H9 (cell line): ENCODE measurements at regions not wholly inside any gene's neighbourhood (a gene's known extent, or its start where the extent isn't known, plus 50 kb on each side); places are given as distances from the start of the nearest gene placed in this dataset.

Experiments
- DNase-seq: peaks from one replicate; pipeline ENCODE4 v3.0.0-alpha.2; 2017
- H2AFZ ChIP-seq: one replicate; pipeline ENCODE4 v1.6.1; 2013; ENCODE audit warnings: mild to moderate bottlenecking, low read length, control low read depth, moderate library complexity
- H2AK5ac ChIP-seq: 2 replicates; pipeline ENCODE4 v1.6.1; 2013; ENCODE audit warnings: low read length, control low read depth, mixed read lengths; ENCODE audit not compliant: insufficient read length
- H2BK120ac ChIP-seq: one replicate; pipeline ENCODE4 v1.6.1; 2013; ENCODE audit warnings: low read depth, mild to moderate bottlenecking, low read length, control low read depth, inconsistent platforms; ENCODE audit not compliant: poor library complexity, severe bottlenecking
- H2BK12ac ChIP-seq: 2 replicates; pipeline ENCODE4 v1.6.1; 2013; ENCODE audit warnings: low read length, control low read depth, mixed read lengths, low read depth; ENCODE audit not compliant: insufficient read length
- H2BK15ac ChIP-seq: 2 replicates; pipeline ENCODE4 v1.6.1; 2013; ENCODE audit warnings: low read depth, low read length, control low read depth
- H2BK20ac ChIP-seq: one replicate; pipeline ENCODE4 v1.6.1; 2013; ENCODE audit warnings: low read depth, mild to moderate bottlenecking, low read length, control low read depth, inconsistent platforms; ENCODE audit not compliant: poor library complexity, severe bottlenecking
- H2BK5ac ChIP-seq: 2 replicates; pipeline ENCODE4 v1.6.1; 2013; ENCODE audit warnings: low read length, control low read depth, mixed read lengths; ENCODE audit not compliant: insufficient read length
- H3K14ac ChIP-seq: 2 replicates; pipeline ENCODE4 v1.6.1; 2013; ENCODE audit warnings: low read length, control low read depth; ENCODE audit not compliant: insufficient read depth
- H3K18ac ChIP-seq: 2 replicates; pipeline ENCODE4 v1.6.1; 2013; ENCODE audit warnings: low read depth, mild to moderate bottlenecking, mixed read lengths, low read length, control low read depth; ENCODE audit not compliant: insufficient read length
- H3K23ac ChIP-seq: 2 replicates; pipeline ENCODE4 v1.6.1; 2013; ENCODE audit warnings: low read length, control low read depth, mixed read lengths, low read depth; ENCODE audit not compliant: insufficient read length
- H3K23me2 ChIP-seq: 2 replicates; pipeline ENCODE4 v1.6.1; 2013; ENCODE audit warnings: low read depth, mild to moderate bottlenecking, mixed read lengths, low read length, control low read depth; ENCODE audit not compliant: insufficient read length, poor library complexity, severe bottlenecking
- H3K27ac ChIP-seq: 2 replicates; pipeline ENCODE4 v1.5.1; 2013; ENCODE audit warnings: low read length, control low read depth, mixed read lengths, low read depth; ENCODE audit not compliant: insufficient read length
- H3K27me3 ChIP-seq: 2 replicates; pipeline ENCODE4 v1.6.1; 2013; ENCODE audit warnings: low read length, control low read depth, inconsistent platforms; ENCODE audit not compliant: insufficient read depth
- H3K4ac ChIP-seq: 2 replicates; pipeline ENCODE4 v1.6.1; 2013; ENCODE audit warnings: low read depth, mild to moderate bottlenecking, control low read depth, inconsistent platforms, low read length, moderate library complexity
- H3K4me1 ChIP-seq: 2 replicates; pipeline ENCODE4 v1.6.1; 2013; ENCODE audit warnings: low read length, control low read depth, inconsistent platforms; ENCODE audit not compliant: insufficient read depth
- H3K4me2 ChIP-seq: 2 replicates; pipeline ENCODE4 v1.6.1; 2013; ENCODE audit warnings: low read length, control low read depth, mixed read lengths; ENCODE audit not compliant: insufficient read length, insufficient read depth
- H3K56ac ChIP-seq: 2 replicates; pipeline ENCODE4 v1.6.1; 2013; ENCODE audit warnings: low read depth, mild to moderate bottlenecking, mixed read lengths, low read length, control low read depth; ENCODE audit not compliant: insufficient read length
- H3K79me1 ChIP-seq: 2 replicates; pipeline ENCODE4 v1.6.1; 2013; ENCODE audit warnings: low read depth, mild to moderate bottlenecking, moderate library complexity, low read length, control low read depth, inconsistent platforms; ENCODE audit not compliant: insufficient read depth, poor library complexity, severe bottlenecking
- H3K79me2 ChIP-seq: 2 replicates; pipeline ENCODE4 v1.6.1; 2013; ENCODE audit warnings: low read length, control low read depth, inconsistent platforms; ENCODE audit not compliant: insufficient read depth
- H3K9ac ChIP-seq: 2 replicates; pipeline ENCODE4 v1.6.1; 2013; ENCODE audit warnings: low read length, control low read depth, mixed read lengths; ENCODE audit not compliant: insufficient read length; ENCODE audit errors: extremely low read depth
- H3K9me3 ChIP-seq: one replicate; pipeline ENCODE4 v1.6.1; 2013; ENCODE audit warnings: low read depth, low read length, inconsistent platforms; ENCODE audit not compliant: control insufficient read depth
- H3T11ph ChIP-seq: one replicate; pipeline ENCODE4 v1.6.1; 2013; ENCODE audit warnings: mild to moderate bottlenecking, low read length, control low read depth, inconsistent platforms
- H4K20me1 ChIP-seq: one replicate; pipeline ENCODE4 v1.6.1; 2013; ENCODE audit not compliant: control insufficient read depth, insufficient read length, insufficient read depth
- H4K5ac ChIP-seq: 2 replicates; pipeline ENCODE4 v1.6.1; 2013; ENCODE audit warnings: low read depth, mild to moderate bottlenecking, mixed read lengths, low read length, control low read depth; ENCODE audit not compliant: insufficient read length
- H4K8ac ChIP-seq: replicated peaks from 2 replicates; pipeline ENCODE4 v1.6.1; 2013; ENCODE audit warnings: low read length, control low read depth, mixed read lengths, low read depth; ENCODE audit not compliant: insufficient read length
- H4K91ac ChIP-seq: 2 replicates; pipeline ENCODE4 v1.6.1; 2013; ENCODE audit warnings: low read depth, mild to moderate bottlenecking, moderate library complexity, mixed read lengths, low read length, control low read depth; ENCODE audit not compliant: insufficient read length
- H3K27ac Mint-ChIP-seq, 3 experiments: 2 replicates in 2 of 3; 3 replicates in 1 of 3; pipeline ENCODE4 v1.8.0; 2020 to 2021; ENCODE audit warnings: mixed read lengths in 3 of 3, mild to moderate bottlenecking in 1 of 3, moderate library complexity in 1 of 3
- H3K27me3 Mint-ChIP-seq: 2 replicates; pipeline ENCODE4 v1.8.0; 2021; ENCODE audit warnings: low read depth, mild to moderate bottlenecking, moderate library complexity, mixed read lengths
- H3K36me3 Mint-ChIP-seq, 3 experiments: 2 replicates in 2 of 3; 3 replicates in 1 of 3; pipeline ENCODE4 v1.8.0; 2020 to 2021; ENCODE audit warnings: low read depth in 3 of 3, mixed read lengths in 3 of 3; ENCODE audit not compliant: insufficient read depth in 1 of 3
- H3K4me1 Mint-ChIP-seq, 2 experiments: 2 replicates each; pipeline ENCODE4 v1.8.0; 2020; ENCODE audit warnings: mixed read lengths in 2 of 2
- H3K4me3 Mint-ChIP-seq, 2 experiments: 2 replicates in 1 of 2; 3 replicates in 1 of 2; pipeline ENCODE4 v1.8.0; 2020 to 2021; ENCODE audit warnings: mild to moderate bottlenecking in 2 of 2, mixed read lengths in 2 of 2, moderate library complexity in 1 of 2
- H3K9me3 Mint-ChIP-seq, 2 experiments: 2 replicates in 1 of 2; 3 replicates in 1 of 2; pipeline ENCODE4 v1.8.0; 2020; ENCODE audit warnings: mild to moderate bottlenecking in 2 of 2, mixed read lengths in 2 of 2, moderate library complexity in 1 of 2
- CTCF ChIP-seq: fragments of 200-600 bp; sonication (generic); conservative IDR thresholded peaks from 3 replicates; pipeline ENCODE4 v1.8.0; 2021; ENCODE audit warnings: antibody characterized with exemption, mild to moderate bottlenecking
- WGBS: extraction: QIAGEN DNeasy Blood & Tissue Kit; methylation state at CpG from one replicate; pipeline ENCODE4 v1.1.7; 2013; ENCODE audit warnings: missing lambda C conversion rate, low lambda C conversion rate, mixed read lengths; ENCODE audit not compliant: insufficient read length; ENCODE audit errors: extremely low coverage; 5-methylcytosine and 5-hydroxymethylcytosine counted together

- Histone ChIP-seq H4K5ac (no peak overlapping the region), H3K23me2 (no peaks in the 10 kb centered on the region), H3K9me3 (no peaks in the 10 kb centered on the region), H4K20me1 (no peaks in the 10 kb centered on the region), H3K4me2 (no peak overlapping the region), H2AK5ac (no peak overlapping the region), H3K14ac (no peak overlapping the region), H2BK20ac (no peak overlapping the region), H2BK120ac (no peak overlapping the region), H3K79me1 (no peaks in the 10 kb centered on the region), H3K9ac (no peak overlapping the region), H3K56ac (no peak overlapping the region), H2BK12ac (no peak overlapping the region), H2AFZ (no peak overlapping the region), H2BK5ac (no peak overlapping the region), H3K4ac (no peak overlapping the region), H3K27me3 (no peaks in the 10 kb centered on the region), H3K4me1 (no peaks in the 10 kb centered on the region), H4K91ac (no peak overlapping the region), H2BK15ac (no peak overlapping the region), H3K23ac (no peak overlapping the region), H3K27ac (no peak overlapping the region), H3K79me2 (no peaks in the 10 kb centered on the region), H3K18ac (no peak overlapping the region), H3T11ph (no peak overlapping the region), H4K8ac (no peak overlapping the region)
- Mint-ChIP-seq H3K36me3 (no peaks in the 10 kb centered on the region; a peak in 1 of 7 replicates), H3K27ac (no peak overlapping the region), H3K4me3 (no peak overlapping the region), H3K4me1 (no peaks in the 10 kb centered on the region), H3K27me3 (0 out of 2 replicates have a peak, but pooled peaks cover 2% of the 10 kb centered on the region), H3K9me3 (no peaks in the 10 kb centered on the region; a peak in 1 of 5 replicates)
- WGBS = no CpG with 5 or more reads among the region's 2 CpGs
- no peak for TF ChIP-seq CTCF
- no peak for DNase-seq
Observed at GRCh38 chr2:195477248-195477995, 179.6 kb upstream of the SLC39A10 start.
